Skeletal muscle tissue (tissue), 3 donors: ENCODE measurements at regions not wholly inside any gene's neighbourhood (a gene's known extent, or its start where the extent isn't known, plus 50 kb on each side); places are given as distances from the start of the nearest gene placed in this dataset.
"Not testable (repeated sequence)": the region's sequence is repeated elsewhere in the genome, so short reads cannot be mapped to it uniquely, and the experiment has no call there.

ENCODE experiments used
- H3K27ac ChIP-seq: one replicate; pipeline ENCODE4 v1.7.0; 2013; ENCODE audit warnings: mild to moderate bottlenecking, low read depth, low read length, inconsistent platforms
- H3K27me3 ChIP-seq, 3 donors: one replicate each; pipeline ENCODE4 v1.7.0; 2013; ENCODE audit warnings: low read length in 3 of 3; ENCODE audit not compliant: control insufficient read depth in 3 of 3, insufficient read depth in 3 of 3
- H3K36me3 ChIP-seq, 3 donors: one replicate each; pipeline ENCODE4 v1.7.0; 2013; ENCODE audit warnings: low read length in 3 of 3; ENCODE audit not compliant: control insufficient read depth in 3 of 3, insufficient read depth in 3 of 3
- H3K4me1 ChIP-seq, 3 donors: one replicate each; pipeline ENCODE4 v1.7.0; 2013; ENCODE audit warnings: low read length in 3 of 3, mild to moderate bottlenecking in 3 of 3; ENCODE audit not compliant: control insufficient read depth in 3 of 3, insufficient read depth in 3 of 3
- H3K4me3 ChIP-seq, 3 donors: one replicate each; pipeline ENCODE4 v1.7.0; 2013; ENCODE audit warnings: low read length in 3 of 3
- H3K9ac ChIP-seq, 3 donors: one replicate each; pipeline ENCODE4 v1.7.0; 2013; ENCODE audit warnings: low read length in 3 of 3, mild to moderate bottlenecking in 3 of 3, moderate library complexity in 2 of 3, low read depth in 1 of 3
- H3K9me3 ChIP-seq, 3 donors: one replicate each; pipeline ENCODE4 v1.7.0; 2013; ENCODE audit warnings: low read length in 3 of 3; ENCODE audit not compliant: control insufficient read depth in 3 of 3
- donor health status: Osteomylitis.

DNA sequence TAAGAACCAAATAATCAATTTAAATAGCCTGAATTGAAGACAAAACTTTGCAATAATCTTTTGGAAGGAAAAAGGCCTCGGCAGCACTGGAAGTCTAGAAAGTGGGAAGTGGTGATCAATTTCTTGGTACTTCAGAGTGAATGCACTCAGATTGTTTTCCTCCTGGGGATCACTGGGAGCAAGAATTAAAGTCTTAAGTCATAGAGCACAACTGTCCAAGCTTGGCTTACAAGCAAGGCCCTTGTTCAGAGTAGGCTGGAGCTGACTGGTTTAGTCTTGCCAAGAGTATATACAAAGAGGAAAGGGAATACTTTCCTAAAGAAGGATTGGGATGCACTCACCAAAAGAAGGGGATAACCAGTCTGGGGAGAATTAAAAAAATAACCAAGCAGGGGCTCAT is 637.1 kb downstream of the CCSER2 start:
- H3K36me3 ChIP-seq: no peaks in the 10 kb centered on the region
- no peak overlapping the region for H3K27ac ChIP-seq

GRCh38 chr10:84966708-84967441 is 638.5 kb downstream of the CCSER2 start:
- no peaks in the 10 kb centered on the region for H3K4me1 ChIP-seq
- no peaks in the 10 kb centered on the region for H3K9me3 ChIP-seq
- no peak overlapping the region for H3K4me3 ChIP-seq
- no peak overlapping the region for H3K9ac ChIP-seq
- H3K27ac ChIP-seq: no peak overlapping the region
- H3K27me3 ChIP-seq: no peaks in the 10 kb centered on the region
- H3K36me3 ChIP-seq: no peaks in the 10 kb centered on the region

More for the DNA sequence above, 637.1 kb downstream of the CCSER2 start:
- H3K4me3 ChIP-seq: no peak overlapping the region
- H3K4me1 ChIP-seq: no peaks in the 10 kb centered on the region
- H3K9me3 ChIP-seq: no peaks in the 10 kb centered on the region
- no peak overlapping the region for H3K9ac ChIP-seq
- no peaks in the 10 kb centered on the region for H3K27me3 ChIP-seq

- H3K4me1 ChIP-seq, H3K27me3 ChIP-seq, H3K36me3 ChIP-seq, H3K9me3 ChIP-seq, H3K4me3 ChIP-seq, H3K9ac ChIP-seq, H3K27ac ChIP-seq: not testable (repeated sequence)
Observed at GRCh38 chr10:84969297-84969696, 640.9 kb downstream of the CCSER2 start.

GRCh38 chr10:84987039-84987438 is 658.6 kb downstream of the CCSER2 start:
- Histone ChIP-seq H3K27me3 (no peaks in the 10 kb centered on the region), H3K9ac (no peak overlapping the region), H3K4me3 (no peak overlapping the region), H3K36me3 (no peaks in the 10 kb centered on the region), H3K27ac (no peak overlapping the region), H3K9me3 (no peaks in the 10 kb centered on the region), H3K4me1 (no peaks in the 10 kb centered on the region)

GRCh38 chr10:84988011-84988410 is 659.6 kb downstream of the CCSER2 start:
- Histone ChIP-seq H3K9ac (no peak overlapping the region), H3K36me3 (no peaks in the 10 kb centered on the region), H3K27me3 (no peaks in the 10 kb centered on the region), H3K27ac (no peak overlapping the region), H3K9me3 (no peaks in the 10 kb centered on the region), H3K4me1 (no peaks in the 10 kb centered on the region), H3K4me3 (no peak overlapping the region)

DNA sequence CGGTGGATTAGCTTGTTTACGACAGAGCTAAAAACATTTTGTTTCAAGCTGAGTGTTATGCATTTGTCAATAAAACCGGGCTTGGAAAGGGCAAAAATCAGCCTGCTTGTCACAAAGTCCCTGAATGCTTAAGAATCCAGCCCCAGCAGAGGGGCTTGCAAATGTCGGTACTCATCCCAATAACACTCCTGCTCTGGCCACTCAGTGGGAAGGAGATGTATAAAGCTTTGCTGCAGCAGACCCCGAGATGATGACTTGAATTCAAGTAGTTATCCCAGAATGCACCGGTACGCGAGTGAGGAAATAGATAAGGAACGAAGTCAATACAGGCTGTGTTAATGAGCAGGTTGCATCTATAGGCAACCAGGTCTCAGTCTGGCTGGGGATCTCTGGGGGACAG is 662.3 kb downstream of the CCSER2 start:
- Histone ChIP-seq H3K9ac (no peak overlapping the region), H3K4me3 (no peak overlapping the region), H3K27me3 (no peaks in the 10 kb centered on the region), H3K36me3 (no peaks in the 10 kb centered on the region), H3K4me1 (no peaks in the 10 kb centered on the region), H3K27ac (no peak overlapping the region), H3K9me3 (no peaks in the 10 kb centered on the region)

GRCh38 chr10:84991301-84991700 is 662.9 kb downstream of the CCSER2 start:
- Histone ChIP-seq H3K4me3 (no peak overlapping the region), H3K27ac (no peak overlapping the region), H3K27me3 (no peaks in the 10 kb centered on the region), H3K9ac (no peak overlapping the region), H3K36me3 (no peaks in the 10 kb centered on the region), H3K9me3 (no peaks in the 10 kb centered on the region), H3K4me1 (no peaks in the 10 kb centered on the region)

DNA sequence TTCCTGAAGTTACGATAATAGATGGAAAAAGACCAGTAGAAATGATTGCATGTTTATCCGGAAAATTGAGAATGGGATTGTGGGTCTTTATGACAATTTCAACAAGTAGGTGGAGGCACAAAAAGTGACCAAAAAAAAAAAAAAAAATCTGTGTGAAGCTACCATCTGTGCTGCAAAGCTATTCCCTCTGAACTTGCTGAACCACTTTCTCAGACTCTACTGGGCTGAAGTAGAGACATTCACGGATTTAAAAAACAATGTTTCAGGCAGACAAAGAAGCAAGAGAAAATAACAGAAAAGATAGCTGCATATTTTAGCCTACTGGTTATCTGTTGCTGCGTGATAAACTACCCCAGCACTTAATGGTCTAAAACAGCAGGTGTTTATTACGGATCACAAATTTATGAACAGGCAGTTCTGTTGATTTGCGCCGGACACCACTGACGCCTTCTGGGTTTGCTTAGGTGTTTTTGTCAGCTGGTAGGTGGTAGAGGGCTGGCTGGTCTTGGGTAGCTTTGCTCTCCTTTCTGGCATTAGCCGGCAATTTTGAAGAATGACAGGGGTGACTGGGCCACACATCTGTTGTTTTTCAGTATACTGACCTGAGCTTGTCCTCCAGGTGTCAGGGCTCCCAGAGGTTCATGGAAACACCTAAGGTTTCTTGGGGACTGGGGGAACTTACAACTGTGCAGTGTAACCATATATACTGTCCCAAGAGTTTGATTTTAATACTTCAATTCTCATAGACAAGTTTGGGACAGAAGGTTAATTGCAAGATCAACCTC is 665.1 kb downstream of the CCSER2 start:
- no peak overlapping the region for H3K4me3 ChIP-seq
- no peaks in the 10 kb centered on the region for H3K4me1 ChIP-seq
- H3K9me3 ChIP-seq: no peaks in the 10 kb centered on the region
- H3K9ac ChIP-seq: no peak overlapping the region
- H3K27me3 ChIP-seq: peaks cover 0 to under 1% (median 0%) of the 10 kb centered on the region in 3 donors
- H3K27ac ChIP-seq: no peak overlapping the region
- H3K36me3 ChIP-seq: no peaks in the 10 kb centered on the region

- no peak overlapping the region for H3K4me3 ChIP-seq
- no peaks in the 10 kb centered on the region for H3K4me1 ChIP-seq
- peaks cover 0 to 2% (median 0%) of the 10 kb centered on the region in 3 donors for H3K27me3 ChIP-seq
- no peak overlapping the region for H3K9ac ChIP-seq
- no peaks in the 10 kb centered on the region for H3K9me3 ChIP-seq
- H3K36me3 ChIP-seq: no peaks in the 10 kb centered on the region
- H3K27ac ChIP-seq: no peak overlapping the region
Observed at GRCh38 chr10:84994722-84995121, 666.3 kb downstream of the CCSER2 start.

- Histone ChIP-seq H3K27me3 (peaks cover 0 to 2% (median 0%) of the 10 kb centered on the region in 3 donors), H3K9ac (no peak overlapping the region), H3K4me1 (no peaks in the 10 kb centered on the region), H3K4me3 (no peak overlapping the region), H3K27ac (no peak overlapping the region), H3K36me3 (no peaks in the 10 kb centered on the region), H3K9me3 (no peaks in the 10 kb centered on the region)
Observed at GRCh38 chr10:84996580-84996979, 668.2 kb downstream of the CCSER2 start.
